ENCODE measurements at regions not wholly inside any gene's neighbourhood (a gene's known extent, or its start where the extent isn't known, plus 50 kb on each side); places are given as distances from the start of the nearest gene placed in this dataset.

DNA sequence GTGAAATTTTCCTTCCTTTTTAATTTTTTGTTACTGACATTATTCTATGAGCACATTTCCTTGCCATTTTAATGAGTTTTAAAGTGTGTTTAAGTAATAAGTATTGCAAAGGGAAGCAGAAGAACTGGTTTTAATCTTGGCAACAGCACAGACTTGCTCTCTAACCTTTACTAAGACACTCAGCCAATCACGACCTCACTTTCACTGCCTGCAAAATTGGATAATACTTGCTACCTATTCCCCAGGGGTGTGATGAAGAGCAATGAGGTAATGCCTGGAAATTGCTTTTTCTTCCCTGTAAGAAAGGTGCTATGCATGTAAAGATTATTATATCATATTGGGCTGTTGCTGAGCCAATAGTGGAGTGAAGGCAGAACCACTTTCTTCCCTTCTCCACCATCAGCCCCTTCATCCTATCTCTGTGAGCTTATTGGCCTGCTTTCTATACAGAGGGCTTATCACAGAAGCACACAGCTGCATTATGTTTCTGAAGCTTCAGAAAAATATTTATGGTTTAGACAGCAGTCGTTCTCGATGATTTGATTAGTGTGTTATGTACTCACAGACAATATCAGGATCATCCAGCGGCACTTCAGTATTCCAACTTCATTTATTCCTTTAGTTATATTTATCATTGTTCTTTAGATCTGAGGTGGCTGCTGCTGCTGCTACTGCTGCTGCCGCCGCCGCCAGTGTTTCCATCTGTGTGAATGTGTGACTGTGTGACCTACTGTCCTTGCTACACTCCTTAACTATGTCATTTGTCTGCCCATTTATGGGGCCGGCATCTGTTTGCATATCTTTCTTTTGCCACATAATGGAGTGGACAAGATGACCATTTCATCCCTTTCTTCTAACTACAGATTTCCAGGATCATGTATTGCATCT is 255.1 kb downstream of the C4orf33 start:
- no peak for DNase-seq

DNA sequence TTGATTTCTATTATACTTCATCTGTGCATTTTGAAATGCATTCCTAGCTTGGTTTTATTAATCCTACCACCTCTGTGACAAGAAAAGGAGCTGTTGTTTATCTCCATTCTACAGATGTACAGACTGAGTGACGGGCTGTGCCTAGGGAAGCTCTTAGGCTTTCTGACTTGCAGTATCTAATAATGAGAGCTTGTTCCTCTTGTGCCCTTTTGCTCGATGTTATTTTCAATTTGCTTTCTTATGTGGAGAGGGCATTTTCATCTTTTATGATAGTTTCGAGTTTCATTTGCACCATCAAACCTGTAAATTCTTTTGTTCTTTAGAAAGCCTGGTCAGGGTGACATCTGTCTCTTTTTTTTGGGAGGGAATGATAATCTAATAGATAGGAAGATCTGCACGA is 256.5 kb downstream of the C4orf33 start:
- DNase-seq, result no peak

DNA sequence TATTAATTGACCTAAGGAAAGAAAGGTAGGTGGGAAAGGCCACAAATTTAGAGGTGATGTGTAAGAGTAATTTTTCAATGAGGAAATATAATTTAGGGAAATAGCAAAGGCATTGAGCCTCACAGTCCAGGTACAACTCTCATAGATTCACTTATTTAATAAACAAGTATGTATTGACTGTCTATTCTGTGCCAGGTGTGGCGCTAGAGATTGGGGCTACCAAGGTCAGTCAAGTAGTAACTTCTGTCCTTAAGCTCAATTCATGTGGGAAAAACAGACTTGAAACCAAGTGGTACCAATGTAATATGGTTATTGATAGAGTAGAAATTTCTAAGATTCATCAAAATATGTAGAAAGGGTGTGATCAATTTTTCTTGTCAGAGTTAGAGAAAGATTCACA is 257.5 kb downstream of the C4orf33 start:
- DNase-seq, result no peak

DNA sequence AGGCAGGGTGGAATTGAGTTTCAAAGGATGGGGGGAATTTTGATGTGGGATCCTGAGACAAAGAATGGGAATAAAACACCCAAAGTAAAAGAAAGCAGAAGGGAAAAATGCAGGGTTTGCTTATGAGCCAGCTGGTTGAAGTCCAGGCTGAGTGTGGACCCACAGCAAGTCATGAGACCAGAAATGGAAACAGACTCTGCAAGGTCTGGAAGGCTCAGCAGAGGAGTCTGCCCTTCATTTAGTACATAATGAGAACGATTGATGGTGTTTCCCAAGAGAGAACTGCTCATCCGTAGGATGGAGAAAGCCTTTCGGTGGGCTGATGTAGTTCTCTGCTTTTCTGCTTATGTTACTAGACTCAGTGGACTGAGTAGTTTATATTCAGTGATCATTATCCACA is 259.1 kb downstream of the C4orf33 start:
- no peak for DNase-seq

DNA sequence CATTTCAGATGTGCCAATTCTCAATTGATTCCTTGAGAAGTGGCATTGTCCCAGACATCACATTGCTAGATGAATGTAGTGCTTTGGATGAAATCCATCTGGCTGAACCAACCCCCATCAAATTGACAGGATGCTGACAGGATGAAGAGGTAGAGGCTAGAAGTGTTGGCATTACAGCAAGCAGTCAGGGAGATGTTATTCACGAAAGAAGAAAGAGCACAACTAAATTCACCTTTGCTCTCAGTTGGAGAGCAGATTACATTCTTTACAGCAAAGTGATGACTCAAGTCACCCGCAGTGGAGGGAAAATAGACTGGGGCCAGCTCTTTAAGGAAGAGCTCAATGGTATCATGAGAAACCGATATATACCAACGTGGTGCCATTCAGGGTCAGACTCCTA is 259.6 kb downstream of the C4orf33 start:
- peak; percentile 27 for DNase-seq

DNA sequence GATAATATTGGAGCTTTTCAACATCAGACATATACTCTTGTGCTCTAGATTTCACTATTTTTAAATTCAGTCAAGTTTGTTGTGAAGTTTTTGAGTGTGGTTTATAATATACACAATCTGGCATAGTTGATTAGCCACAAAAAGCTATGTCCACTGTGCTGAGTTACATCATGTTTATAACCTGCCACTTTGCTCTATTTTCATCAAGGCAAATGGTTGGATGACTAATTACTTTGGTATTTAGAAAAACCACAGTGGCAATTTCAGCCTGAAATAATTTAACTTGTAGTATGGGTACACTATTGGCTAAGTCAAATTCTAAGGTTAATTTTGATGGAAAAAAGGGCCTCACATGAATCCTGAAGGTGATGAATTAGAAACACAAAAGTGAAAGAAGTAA is 262.6 kb downstream of the C4orf33 start:
- DNase-seq, result no peak

DNA sequence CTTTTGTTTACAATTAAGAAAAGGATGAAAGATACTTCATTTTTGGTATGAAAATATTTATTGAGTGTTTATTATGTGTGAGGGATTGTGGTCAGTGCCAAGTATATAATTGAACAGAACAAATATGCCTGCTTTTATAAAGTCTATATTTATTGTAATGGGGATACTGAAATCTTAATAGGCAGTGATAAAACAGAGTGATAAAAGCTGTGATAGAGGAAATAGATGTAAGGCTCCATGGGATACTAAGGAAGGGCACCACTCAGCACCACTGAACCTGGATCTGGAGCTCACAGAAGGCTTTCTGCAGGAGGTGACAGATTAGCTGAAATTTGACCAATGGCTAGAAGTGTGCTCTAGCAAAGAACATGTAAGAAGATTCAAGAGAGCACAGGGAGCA is 263.5 kb downstream of the C4orf33 start:
- no peak for DNase-seq

DNA sequence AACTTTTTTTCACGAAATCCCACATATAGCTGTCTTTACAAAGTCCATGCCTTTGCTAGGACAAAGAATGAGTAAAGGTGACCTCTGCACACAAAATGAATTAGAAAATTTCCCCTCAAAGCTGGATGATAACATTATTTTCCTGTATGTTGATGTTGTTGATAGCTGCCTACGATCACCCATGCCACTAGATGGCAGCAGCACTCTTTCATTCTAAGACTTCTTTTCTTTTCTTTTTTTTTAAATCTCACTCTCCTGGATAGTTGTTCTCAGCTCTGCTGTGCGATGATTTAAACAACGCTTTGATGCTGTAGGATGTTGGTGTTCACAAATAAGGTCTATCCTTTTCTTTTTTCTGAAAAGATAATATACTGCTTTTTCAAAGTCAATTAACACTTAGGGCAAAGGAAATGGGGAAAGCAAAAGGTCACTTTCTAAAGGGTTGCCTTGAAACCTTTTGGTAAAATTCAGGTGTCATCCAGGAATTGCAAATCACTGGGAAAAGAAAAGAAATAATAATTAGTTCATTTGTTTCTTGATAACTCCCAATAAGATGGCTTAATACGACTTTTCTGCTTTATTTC is 266.8 kb downstream of the C4orf33 start:
- peak; percentile 66 for DNase-seq

DNA sequence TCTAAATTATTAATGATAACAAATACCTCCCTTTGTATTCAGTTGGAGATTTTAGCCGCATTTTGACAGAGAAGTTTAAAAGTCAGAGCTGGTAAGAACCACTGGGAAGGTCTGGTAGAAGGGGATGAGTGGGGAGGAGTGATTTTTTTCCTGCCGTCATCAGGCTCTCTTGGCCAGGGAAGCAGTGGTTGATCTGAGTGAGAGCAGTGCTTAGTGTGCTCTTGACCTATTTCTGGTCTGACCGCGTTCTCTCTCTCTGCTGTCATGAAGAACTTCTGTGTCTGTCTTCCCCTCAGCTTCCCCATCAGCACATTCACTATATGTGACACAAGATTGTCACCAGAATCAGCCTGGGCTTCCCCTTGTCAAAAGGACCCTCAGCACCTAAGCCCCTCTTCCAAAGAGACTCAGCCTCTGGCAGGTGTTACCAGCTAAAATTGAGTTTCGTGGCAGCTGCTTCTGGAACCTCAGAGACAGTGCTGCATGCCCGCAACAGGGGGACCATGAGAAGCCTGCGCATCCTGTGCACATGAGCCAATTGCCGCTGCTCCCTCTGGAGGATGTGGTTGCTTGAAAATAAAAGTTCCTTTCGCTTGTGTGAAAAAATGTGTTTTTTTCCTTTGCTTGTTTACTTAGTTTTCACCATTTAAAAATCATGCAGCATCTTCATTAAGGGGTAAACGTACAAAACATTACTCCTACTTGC is 268.9 kb downstream of the C4orf33 start:
- DNase-seq, result no peak

DNA sequence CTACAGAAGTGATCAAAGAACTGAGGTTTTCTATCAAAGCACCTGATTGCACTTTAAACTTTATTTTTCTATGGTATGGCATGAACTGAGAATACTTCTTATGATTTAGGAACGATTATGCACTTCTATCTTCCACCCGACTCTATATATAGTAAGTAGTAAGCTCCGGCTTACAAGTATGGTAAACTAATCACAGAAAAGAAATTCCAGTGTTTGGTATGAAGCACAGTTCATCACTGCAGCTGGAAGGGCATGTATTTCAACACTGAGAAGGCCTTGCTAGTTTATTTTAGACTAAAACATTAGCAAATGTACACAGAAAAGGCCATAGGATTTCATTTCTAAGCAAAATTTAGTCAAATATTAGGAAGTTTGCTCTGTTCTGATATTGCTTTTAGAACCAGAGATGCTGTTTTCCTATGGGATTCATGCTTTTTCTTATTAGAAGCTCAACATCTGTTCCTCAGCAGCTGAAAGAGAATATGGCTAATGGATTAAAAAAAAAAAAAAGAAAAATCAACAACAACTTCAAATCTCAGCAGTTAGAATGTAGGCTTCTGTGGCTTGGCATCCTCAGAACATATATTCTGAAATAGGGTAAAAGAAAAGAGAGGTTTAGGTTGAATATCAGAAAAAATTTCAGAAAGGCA is 273.5 kb downstream of the C4orf33 start:
- DNase-seq, result no peak

DNA sequence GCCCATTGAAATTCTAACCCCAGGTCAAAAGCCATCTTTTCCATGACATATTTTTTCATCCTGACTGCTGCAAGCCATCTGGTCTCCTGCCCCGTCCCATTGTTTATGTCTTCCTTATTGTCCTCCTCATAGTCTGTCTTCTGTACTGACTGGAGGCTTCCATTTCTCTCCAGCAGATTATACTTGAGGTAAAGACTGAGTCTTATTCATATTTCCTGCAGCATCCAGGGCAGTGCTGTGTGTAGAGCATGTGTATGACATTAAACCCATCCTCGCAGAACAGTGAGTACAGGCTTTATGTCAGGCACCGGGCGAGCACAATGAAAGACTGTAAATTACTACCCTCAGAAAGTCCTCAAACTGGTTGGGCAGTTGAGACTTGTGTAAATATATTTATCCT is 275.1 kb downstream of the C4orf33 start:
- DNase-seq, result no peak

DNA sequence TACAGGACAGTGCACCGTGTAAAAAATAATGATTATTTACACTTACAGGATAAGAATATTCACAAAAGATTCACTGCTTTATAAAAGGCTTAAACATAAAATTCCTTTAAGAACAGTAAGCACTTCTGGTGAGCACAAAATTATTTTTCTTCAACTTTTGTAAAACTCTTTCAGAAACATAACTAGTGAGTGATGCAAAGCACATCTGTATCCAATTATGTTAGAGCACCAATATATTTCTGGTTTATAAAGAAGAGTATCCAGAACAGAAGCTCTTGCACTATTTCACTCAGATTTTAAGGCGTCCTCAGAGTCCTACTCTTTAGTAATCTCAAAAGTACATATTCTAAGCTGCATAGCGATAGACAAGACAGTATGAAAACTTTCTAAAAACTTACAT is 276.0 kb downstream of the C4orf33 start:
- no peak for DNase-seq

DNA sequence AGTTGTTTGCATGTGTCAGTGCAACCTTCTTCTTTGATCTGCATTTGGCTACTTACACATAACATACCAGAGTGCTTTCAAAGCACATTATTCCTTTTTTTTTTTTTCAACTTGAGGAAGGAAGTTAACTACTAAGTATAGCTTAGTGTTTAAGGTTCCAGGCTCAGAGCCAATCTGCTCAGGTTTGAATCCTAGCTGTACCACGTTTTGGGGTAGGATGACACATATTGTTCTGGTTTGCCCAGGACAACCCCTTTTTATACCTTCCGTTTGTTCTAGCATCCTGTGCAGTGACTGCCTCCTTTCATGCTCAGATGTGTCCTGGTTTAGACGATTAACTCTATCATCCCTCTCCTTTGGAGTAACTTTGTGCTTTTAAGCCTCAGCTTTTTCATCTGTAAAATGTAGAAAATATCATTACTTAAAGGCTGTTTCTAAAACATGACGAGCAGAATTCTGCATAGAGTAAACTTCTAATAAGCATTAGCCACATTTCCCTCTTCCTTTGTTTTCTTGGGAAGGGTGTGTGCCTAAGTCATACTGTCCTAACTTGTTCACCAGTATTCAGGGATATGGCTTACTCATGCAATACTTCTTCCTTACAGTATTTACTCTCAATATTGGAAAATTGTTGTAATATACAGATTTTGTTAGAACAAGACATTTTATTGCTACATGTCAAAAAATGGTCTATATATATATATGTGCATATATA is 281.3 kb downstream of the C4orf33 start:
- DNase-seq, result no peak

DNA sequence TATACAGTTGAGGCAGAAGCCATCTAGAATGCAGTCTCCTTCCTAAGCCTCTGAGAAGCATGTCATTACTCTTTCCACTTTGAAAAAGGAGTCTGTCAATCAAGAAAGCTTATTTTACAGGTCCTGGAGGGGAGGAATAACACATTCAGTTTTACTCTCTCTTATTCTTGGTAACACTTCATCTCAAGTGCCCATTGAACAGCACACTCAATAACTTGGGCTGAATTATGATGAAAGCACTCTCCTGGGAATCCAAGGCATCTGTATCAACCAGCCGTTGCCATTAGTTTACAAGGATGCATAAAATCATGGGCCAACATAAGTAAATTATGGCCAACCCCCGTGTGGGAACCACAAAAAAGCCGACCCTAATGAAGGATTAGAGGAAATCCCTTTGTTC is 282.4 kb downstream of the C4orf33 start:
- DNase-seq, result no peak

DNA sequence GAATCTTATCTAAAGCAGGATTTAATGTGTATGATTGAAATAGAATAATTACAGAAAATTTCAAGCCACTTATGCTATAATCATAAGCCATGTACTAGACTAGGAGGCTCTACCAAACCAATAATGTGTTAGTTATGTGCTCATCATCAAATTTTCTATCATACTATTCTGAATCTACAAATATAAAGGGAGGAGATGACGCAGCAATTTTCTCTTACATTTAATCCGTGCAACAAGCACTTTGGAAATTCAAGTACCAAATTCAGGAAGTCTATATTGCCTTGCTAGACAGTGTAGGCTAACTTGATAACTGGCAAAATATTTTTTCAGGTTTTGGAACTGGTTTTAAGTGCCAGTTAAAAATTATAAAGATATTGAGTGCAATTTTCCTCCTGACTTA is 283.5 kb downstream of the C4orf33 start:
- DNase-seq, result no peak

DNA sequence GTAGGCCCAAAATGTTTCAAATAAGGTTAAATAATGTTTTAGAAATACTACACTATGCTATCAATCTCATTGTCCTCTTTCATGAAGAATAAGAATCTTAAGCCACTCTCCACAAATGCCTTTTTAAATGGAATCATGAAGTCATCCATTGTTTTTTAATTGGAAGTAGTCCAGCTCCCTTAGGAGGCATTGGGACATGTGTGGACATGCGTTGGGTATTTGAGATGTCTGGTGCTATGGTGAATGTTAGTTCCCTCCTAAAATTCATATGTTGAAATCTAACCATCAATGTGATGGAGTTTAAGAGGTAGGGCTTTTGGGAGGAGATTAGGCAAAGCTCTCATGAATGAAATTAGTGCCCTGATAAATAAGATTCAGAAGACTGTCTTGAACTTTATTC is 289.0 kb downstream of the C4orf33 start:
- DNase-seq, result no peak

DNA sequence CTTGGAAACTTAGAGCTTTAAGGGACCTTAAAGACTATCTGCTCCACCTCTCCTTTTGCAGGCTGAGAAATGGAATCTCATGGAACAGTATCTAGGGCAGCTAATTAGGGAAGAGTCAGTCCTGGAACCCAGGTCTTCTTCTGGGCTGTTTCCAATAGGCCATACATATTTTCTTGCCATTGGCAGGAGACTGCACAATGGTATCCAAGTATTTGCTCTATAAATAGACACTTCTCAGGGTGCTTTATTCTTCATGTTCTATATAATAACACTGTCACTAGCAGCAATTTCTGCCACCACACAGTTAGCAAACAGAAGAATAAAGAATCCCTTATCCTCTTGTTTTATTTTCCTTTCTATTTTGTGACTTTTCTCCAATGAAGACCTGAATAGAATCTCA is 291.7 kb downstream of the C4orf33 start:
- no peak for DNase-seq

DNA sequence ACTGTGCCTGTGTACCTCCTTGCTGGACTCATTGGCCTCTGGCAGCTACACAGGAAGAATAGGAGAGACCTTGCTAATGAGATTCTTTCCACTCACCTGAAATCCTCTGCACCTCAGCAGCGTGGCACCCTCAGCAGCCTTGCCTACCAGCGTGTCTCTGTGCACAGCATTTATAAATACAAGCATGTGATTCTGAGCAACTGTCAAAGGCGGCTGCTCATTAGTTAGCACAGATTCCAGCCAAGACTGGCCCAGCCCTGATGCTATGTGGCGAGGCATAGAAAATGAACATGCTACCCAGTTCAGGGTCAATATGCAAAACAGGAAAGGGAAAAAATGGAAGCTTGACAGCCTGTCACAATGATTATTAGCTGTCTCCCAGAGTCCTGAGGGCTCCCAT is 298.0 kb downstream of the C4orf33 start:
- no peak for DNase-seq

DNA sequence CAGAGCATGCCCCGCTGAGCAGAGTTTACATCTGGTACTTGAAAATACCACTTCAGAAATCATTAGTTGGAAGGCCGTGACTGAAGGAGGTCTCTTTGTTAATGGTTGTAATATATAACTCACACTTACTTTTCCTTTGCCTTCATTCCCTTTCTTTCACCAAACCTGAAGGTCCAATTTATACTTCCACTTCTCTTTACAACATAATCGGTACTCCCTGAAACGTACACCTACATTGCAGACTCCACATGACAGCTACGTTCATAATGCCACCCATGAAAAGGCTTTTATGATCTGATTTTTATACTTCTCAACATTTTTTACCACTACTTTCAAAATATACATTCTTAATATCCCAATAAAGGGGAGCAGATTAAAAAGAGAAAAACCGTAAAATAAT is 298.7 kb downstream of the C4orf33 start:
- no peak for DNase-seq

DNA sequence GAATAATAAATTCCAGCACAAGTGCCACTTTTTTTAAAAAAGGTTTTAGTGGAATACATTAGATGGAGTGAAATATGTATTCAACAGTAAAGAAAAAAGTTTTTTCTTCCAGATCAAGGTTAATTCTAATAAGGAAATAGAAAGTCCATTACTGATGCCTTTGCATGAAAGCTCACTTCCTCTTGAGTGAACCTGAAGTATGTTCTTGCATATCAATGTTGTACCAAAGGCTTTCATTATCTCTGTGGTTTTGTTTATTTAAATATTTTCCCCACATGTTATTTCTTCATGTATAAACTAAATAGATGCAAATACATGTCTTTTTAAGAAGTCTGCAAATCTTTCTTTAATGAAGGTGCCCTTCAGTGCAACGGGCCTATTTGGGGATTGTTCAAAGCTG is 307.9 kb downstream of the C4orf33 start:
- DNase-seq, result peak; percentile 2

DNA sequence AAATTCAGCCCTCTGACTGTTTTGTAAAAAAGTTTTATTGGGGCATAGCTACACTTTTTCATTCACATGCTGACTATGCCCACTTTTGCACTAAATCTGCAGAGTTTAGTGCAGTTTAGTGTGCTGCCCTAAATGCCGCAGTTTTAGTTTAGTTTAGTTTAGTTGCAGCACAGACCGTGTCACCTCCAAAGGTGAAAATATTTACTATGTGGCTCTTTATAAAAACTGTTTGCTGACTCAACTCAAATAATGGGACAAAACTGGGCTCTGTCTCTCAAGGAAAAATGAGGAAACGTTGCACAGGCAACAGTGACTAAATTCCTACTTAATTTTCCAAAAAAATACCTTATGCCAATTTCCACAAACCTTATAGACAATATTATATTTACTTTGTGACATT is 314.2 kb downstream of the C4orf33 start:
- no peak for DNase-seq

DNA sequence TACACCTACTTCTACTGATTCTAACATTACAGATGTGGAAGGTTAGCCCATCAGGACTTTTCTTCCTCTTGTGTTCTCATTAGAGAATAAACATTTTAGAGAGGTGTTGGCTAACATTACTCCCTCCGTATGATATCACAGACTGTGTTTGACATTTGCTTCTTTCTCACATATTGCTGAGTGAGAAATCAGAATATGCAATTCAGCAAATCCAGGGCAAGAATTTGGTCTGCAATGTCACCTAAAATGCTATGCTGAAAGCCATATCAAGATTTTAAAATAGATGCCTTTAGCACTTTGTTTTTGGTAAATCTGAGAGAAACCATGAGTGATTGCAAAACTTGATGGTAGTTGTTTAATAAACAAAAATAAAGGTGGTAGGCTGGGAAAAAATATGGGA is 319.1 kb downstream of the C4orf33 start:
- no peak for DNase-seq

DNA sequence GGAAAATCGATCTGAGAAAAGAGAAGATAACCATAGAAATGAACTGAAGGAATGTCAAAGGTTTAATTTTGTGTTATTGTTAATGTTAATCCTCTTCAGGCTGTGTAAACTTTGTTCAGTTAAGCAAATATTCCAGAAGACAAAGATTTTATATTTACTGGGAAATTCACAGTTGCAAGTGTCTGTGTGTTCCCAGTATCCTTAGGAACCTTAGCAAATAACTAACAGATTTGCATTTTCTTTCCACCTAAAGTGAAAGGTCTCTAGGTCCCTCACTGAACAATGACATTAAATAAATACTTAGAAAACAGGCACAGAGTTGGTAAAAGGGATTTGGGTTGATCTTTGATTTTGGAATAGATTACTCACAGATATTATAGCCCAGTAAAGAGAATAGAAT is 324.7 kb downstream of the C4orf33 start:
- no peak for DNase-seq
